Loucy (cell line): ENCODE measurements at regions not wholly inside any gene's neighbourhood (a gene's known extent, or its start where the extent isn't known, plus 50 kb on each side); places are given as distances from the start of the nearest gene placed in this dataset.

Source experiments
- CTCF ChIP-seq: fragments of 200-600 bp; sonication (generic); conservative IDR thresholded peaks from 2 replicates; pipeline ENCODE4 v1.5.1; 2014; ENCODE audit warnings: mild to moderate bottlenecking, antibody characterized with exemption, low read length
- EZH2phosphoT487 ChIP-seq: fragments of 200-600 bp; IDR thresholded peaks from 2 replicates; pipeline ENCODE4 v1.6.1; 2018; ENCODE audit warnings: antibody characterized with exemption, mild to moderate bottlenecking, moderate library complexity, borderline replicate concordance

- TF ChIP-seq CTCF (no peak), EZH2phosphoT487 (no peak)
Measured at GRCh38 chr14:27750114-27750513, 1016.5 kb upstream of the FOXG1 start.
